GM21717 (cell line): ENCODE measurements at regions not wholly inside any gene's neighbourhood (a gene's known extent, or its start where the extent isn't known, plus 50 kb on each side); places are given as distances from the start of the nearest gene placed in this dataset.
"Not testable (repeated sequence)": the region's sequence is repeated elsewhere in the genome, so short reads cannot be mapped to it uniquely, and the experiment has no call there.

Source experiments
- ATAC-seq: cut with Tn5 transposase; IDR thresholded peaks from one replicate; pipeline ENCODE4 v1.9.1; 2021; ENCODE audit warnings: mild to moderate bottlenecking, moderate library complexity; ENCODE audit not compliant: unreplicated experiment

DNA sequence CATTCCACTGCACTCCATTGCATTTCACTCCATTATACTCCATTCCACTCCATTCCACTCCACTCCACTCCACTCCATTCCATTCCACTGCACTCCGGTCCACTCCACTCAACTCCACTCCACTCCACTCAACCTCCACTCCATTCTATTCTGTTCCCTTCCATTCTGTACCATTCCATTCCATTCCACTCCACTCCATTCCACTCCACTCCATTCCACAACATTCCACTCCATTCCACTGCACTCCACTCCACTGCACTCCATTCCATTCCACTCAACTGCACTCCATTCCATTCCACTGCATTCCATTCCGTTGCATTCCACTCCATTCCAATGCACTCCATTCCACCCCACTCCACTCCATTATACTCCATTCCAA is 2565.3 kb upstream of the TPTE start:
- not testable (repeated sequence) for ATAC-seq

GRCh38 chr21:7956998-7957712 is 2564.2 kb upstream of the TPTE start:
- ATAC-seq: not testable (repeated sequence)

GRCh38 chr21:7957713-7958064 is 2563.7 kb upstream of the TPTE start:
- no peak for ATAC-seq
